Vagina (tissue), 2 donors: ENCODE measurements at regions not wholly inside any gene's neighbourhood (a gene's known extent, or its start where the extent isn't known, plus 50 kb on each side); places are given as distances from the start of the nearest gene placed in this dataset.
"Not testable (repeated sequence)": the region's sequence is repeated elsewhere in the genome, so short reads cannot be mapped to it uniquely, and the experiment has no call there.

ENCODE experiments used
- DNase-seq, 2 donors: peaks; one replicate each; pipeline ENCODE4 v3.0.0-alpha.2; 2017; ENCODE audit errors: extremely low spot score in 2 of 2
- H3K27ac ChIP-seq: fragments of 200-600 bp; sonication (generic); one replicate; pipeline ENCODE4 v1.5.1; 2019
- H3K27me3 ChIP-seq: fragments of 200-600 bp; sonication (generic); one replicate; pipeline ENCODE4 v1.5.1; 2019
- H3K36me3 ChIP-seq, 2 donors: fragments of 200-600 bp; sonication (generic); one replicate each; pipeline ENCODE4 v1.5.1; 2017 to 2019
- H3K4me1 ChIP-seq: fragments of 200-600 bp; sonication (generic); one replicate; pipeline ENCODE4 v1.5.1; 2019
- H3K4me3 ChIP-seq, 2 donors: fragments of 200-600 bp; sonication (generic); 1 replicate in 1 of 2; 2 replicates in 1 of 2; pipeline ENCODE4 v1.5.1; 2016 to 2019
- H3K9me3 ChIP-seq: fragments of 200-600 bp; sonication (generic); one replicate; pipeline ENCODE4 v1.5.1; 2019
- POLR2A ChIP-seq, 2 donors: fragments of 450-650 bp; IDR thresholded peaks; one replicate each; pipeline ENCODE4 v1.6.1; 2017; ENCODE audit warnings: antibody characterized with exemption in 2 of 2, mild to moderate bottlenecking in 2 of 2, moderate library complexity in 2 of 2
- POLR2AphosphoS5 ChIP-seq, 2 donors: sonication (generic); formaldehyde crosslinking; IDR thresholded peaks; one replicate each; pipeline ENCODE4 v1.9.0; 2017; ENCODE audit warnings: antibody characterized with exemption in 2 of 2, mild to moderate bottlenecking in 2 of 2, low read depth in 1 of 2; ENCODE audit not compliant: insufficient read depth in 1 of 2
- intact Hi-C: fragments of 100-400 bp; cut with DNase I; formaldehyde crosslinking; loops from one replicate; pipeline ENCODE4 v1.15.1; 2023
- TF ChIP-seq, protein P1 (sequence below), 3 experiments: fragments of 450-650 bp in 2 of 3; fragments of 200-600 bp in 1 of 3; sonication (generic) in 1 of 3; IDR thresholded peaks; one replicate each; pipeline ENCODE4 v1.5.1; 2017 to 2019; ENCODE audit warnings: antibody characterized with exemption in 3 of 3, mild to moderate bottlenecking in 2 of 3, moderate library complexity in 2 of 3

DNA sequence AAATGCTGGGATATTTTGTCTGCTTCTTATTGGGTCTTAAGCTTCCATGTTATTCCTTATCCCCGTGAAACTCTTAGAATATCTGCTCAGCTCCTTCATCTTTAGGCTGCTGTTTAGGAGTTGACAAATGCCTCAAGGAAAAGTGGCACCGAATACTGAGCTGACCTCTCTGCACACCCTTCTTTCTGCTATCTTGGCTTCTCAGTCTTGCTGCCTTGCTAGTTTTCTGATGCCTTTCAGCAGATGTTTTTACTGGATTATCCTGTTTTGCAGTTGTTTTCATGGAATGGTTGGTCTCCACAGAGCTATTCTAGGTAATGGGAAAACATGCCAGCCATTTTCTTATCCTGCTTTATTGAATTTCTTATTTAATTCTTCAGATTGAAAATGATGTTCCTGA, 86.3 kb downstream of the GYPE start:
- Histone ChIP-seq H3K27ac (no peak overlapping the region), H3K9me3 (no peaks in the 10 kb centered on the region), H3K36me3 (no peaks in the 10 kb centered on the region), H3K27me3 (no peaks in the 10 kb centered on the region), H3K4me3 (no peak overlapping the region), H3K4me1 (no peaks in the 10 kb centered on the region)
- TF ChIP-seq POLR2AphosphoS5 (IDR thresholded peaks at IDR 0.05; ENCODE audit: insufficient read depth in 1 of 2, low read depth in 1 of 2) (no peak), POLR2A (IDR thresholded peaks at IDR 0.05) (no peak)
- TF ChIP-seq, protein P1, sequence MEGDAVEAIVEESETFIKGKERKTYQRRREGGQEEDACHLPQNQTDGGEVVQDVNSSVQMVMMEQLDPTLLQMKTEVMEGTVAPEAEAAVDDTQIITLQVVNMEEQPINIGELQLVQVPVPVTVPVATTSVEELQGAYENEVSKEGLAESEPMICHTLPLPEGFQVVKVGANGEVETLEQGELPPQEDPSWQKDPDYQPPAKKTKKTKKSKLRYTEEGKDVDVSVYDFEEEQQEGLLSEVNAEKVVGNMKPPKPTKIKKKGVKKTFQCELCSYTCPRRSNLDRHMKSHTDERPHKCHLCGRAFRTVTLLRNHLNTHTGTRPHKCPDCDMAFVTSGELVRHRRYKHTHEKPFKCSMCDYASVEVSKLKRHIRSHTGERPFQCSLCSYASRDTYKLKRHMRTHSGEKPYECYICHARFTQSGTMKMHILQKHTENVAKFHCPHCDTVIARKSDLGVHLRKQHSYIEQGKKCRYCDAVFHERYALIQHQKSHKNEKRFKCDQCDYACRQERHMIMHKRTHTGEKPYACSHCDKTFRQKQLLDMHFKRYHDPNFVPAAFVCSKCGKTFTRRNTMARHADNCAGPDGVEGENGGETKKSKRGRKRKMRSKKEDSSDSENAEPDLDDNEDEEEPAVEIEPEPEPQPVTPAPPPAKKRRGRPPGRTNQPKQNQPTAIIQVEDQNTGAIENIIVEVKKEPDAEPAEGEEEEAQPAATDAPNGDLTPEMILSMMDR (IDR thresholded peaks at IDR 0.05): no peak
- intact Hi-C loops: no loop called here
- DNase-seq: no peak

DNA sequence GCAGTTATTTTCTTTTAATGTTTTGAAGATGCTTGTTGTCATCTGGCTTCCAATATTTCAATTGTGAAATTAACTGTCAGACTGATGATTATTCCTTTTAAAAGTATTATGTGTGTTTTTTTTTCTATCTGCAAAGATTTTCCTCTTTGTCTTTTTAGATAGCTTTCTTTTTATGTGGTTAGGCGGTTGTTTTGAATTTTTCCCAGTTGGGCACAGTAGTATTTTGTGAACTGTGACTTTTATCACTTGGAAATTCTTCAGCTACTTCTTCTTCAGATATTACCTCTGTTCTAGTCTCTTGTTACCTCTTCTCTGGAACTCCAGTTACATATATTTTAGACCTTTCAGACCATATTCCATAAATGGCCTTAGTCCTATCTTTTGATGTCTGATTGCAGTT, 87.5 kb downstream of the GYPE start:
- DNase-seq, H3K27ac ChIP-seq, H3K4me1 ChIP-seq, H3K9me3 ChIP-seq, H3K27me3 ChIP-seq, H3K4me3 ChIP-seq, H3K36me3 ChIP-seq, intact Hi-C loops: not testable (repeated sequence)

GRCh38 chr4:143815375-143815774, 90.0 kb downstream of the GYPE start:
- DNase-seq, H3K27ac ChIP-seq, intact Hi-C loops, H3K4me3 ChIP-seq, H3K36me3 ChIP-seq, H3K4me1 ChIP-seq, H3K9me3 ChIP-seq, H3K27me3 ChIP-seq: not testable (repeated sequence)

DNA sequence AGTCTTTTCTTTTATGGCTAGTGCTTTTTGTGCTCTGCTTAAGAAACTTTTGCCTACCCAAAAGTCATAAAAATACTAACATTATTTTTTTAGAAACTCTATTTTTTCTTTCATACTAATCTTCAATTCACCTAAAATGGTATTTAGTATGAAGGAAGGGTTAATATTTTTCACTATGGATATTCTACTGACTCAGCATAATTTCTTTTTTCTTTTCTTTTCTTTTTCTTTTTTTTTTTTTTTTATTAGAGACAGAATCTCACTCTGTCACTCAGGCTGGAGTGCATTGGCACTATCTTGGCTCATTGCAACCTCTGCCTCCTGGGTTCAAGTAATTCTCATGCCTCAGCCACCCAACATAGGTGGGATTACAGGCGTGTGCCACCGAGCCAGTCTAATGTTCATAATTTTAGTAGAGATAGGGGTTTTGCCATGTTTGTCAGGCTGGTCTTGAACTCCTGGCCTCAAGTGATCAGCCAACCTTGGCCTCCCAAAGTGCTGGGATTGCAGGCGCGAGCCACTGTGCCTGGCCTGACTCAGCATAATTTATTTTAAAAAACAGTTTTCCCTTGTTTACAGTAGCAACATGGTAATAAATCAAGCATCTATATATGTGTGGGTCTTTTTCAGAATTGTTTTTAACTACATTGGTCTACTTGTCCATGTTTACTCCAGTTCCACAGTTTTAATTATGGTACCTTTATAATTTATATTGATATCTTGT, 91.8 kb downstream of the GYPE start:
- H3K36me3 ChIP-seq, H3K27me3 ChIP-seq, H3K9me3 ChIP-seq, intact Hi-C loops, H3K27ac ChIP-seq, H3K4me3 ChIP-seq, DNase-seq, H3K4me1 ChIP-seq: not testable (repeated sequence)

DNA sequence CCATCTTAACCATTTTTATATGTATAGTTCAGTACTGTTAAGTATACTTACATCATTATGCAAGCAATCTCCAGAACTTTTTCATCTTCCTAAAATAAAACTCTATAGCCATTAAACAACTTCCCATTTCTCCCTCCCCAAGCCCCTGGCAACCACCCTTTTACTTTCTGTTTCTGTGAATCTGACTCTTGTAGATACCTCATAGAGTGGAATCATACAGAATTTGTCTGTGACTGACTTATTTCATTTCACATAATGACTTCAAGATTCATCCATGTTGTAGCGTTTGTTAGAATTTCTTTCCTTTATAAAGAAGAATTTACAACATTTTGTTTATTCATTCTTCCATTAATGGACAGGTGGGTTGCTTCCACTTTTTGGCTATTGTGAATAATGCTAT, 91.2 kb upstream of the FREM3 start:
- DNase-seq: not testable (repeated sequence)

GRCh38 chr4:143790425-143790824, 90.0 kb upstream of the FREM3 start:
- H3K27me3 ChIP-seq, DNase-seq, H3K4me1 ChIP-seq, intact Hi-C loops, H3K9me3 ChIP-seq, H3K27ac ChIP-seq, H3K36me3 ChIP-seq, H3K4me3 ChIP-seq: not testable (repeated sequence)

More for the DNA sequence above, 91.2 kb upstream of the FREM3 start:
- H3K27me3 ChIP-seq, H3K9me3 ChIP-seq, H3K36me3 ChIP-seq, H3K27ac ChIP-seq, intact Hi-C loops, H3K4me1 ChIP-seq, H3K4me3 ChIP-seq: not testable (repeated sequence)

DNA sequence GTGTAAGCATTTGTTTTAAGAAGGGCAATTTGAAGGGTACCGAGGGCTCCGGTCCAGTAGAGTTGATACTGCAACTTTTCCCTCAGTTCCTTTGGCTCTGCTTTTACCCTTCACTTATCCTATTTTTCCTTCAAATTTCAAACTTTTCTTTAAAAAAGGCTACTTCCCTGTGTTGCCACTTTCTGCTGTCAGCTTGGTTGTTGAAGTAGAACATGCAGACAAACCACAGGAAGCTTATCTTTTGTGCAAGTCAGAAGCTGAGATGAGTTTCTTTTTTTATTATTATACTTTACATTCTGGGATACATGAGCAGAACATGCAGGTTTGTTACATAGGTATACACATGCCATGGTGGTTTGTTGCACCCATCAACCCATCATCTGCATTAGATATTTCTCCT, 89.1 kb upstream of the FREM3 start:
- H3K4me3 ChIP-seq, H3K27ac ChIP-seq, H3K27me3 ChIP-seq, intact Hi-C loops, DNase-seq, H3K36me3 ChIP-seq, H3K4me1 ChIP-seq, H3K9me3 ChIP-seq: not testable (repeated sequence)

- H3K27me3 ChIP-seq: no peaks in the 10 kb centered on the region
- TF ChIP-seq, protein P1 (IDR thresholded peaks at IDR 0.05): no peak
- TF ChIP-seq POLR2AphosphoS5 (IDR thresholded peaks at IDR 0.05; ENCODE audit: insufficient read depth in 1 of 2, low read depth in 1 of 2): no peak
- TF ChIP-seq POLR2A (IDR thresholded peaks at IDR 0.05): no peak
- intact Hi-C loops: no loop called here
- H3K27ac ChIP-seq: no peak overlapping the region
- no peak for DNase-seq
- H3K9me3 ChIP-seq: no peaks in the 10 kb centered on the region
- no peaks in the 10 kb centered on the region for H3K4me1 ChIP-seq
- no peak overlapping the region for H3K4me3 ChIP-seq
- H3K36me3 ChIP-seq: no peaks in the 10 kb centered on the region
Measured at GRCh38 chr4:143784567-143784966, 84.1 kb upstream of the FREM3 start.
